H1 (cell line): ENCODE measurements at regions not wholly inside any gene's neighbourhood (a gene's known extent, or its start where the extent isn't known, plus 50 kb on each side); places are given as distances from the start of the nearest gene placed in this dataset.

Experiments
- BCL11A ChIP-seq, 2 experiments: IDR thresholded peaks; one replicate each; pipeline ENCODE4 v1.6.1; 2011; ENCODE audit warnings: low read depth in 2 of 2, low read length in 2 of 2, mild to moderate bottlenecking in 2 of 2
- CHD7 ChIP-seq: fragments of 300-600 bp; sonication (generic); IDR thresholded peaks from 2 replicates; pipeline ENCODE4 v1.7.1; 2012; ENCODE audit warnings: low read length, moderate library complexity, mild to moderate bottlenecking, inconsistent platforms; ENCODE audit not compliant: insufficient replicate concordance
- CREB1 ChIP-seq: IDR thresholded peaks from 2 replicates; pipeline ENCODE4 v1.6.1; 2012; ENCODE audit warnings: inconsistent platforms
- CTCF ChIP-seq, 3 experiments: IDR thresholded peaks; 1 replicate in 2 of 3; 2 replicates in 1 of 3; pipeline versions ENCODE4 v1.5.1 to v1.6.1; 2011; ENCODE audit warnings: low read length in 3 of 3, mild to moderate bottlenecking in 3 of 3, inconsistent platforms in 2 of 3, low read depth in 1 of 3, moderate library complexity in 1 of 3; ENCODE audit not compliant: insufficient read depth in 1 of 3; ENCODE audit errors: control extremely low read depth in 1 of 3

- no peak for TF ChIP-seq CHD7
- TF ChIP-seq CREB1, result no peak
- TF ChIP-seq CTCF (IDR thresholded peaks at IDR 0.05; ENCODE audit: control extremely low read depth in 1 of 3, insufficient read depth in 1 of 3, low read depth in 1 of 3, low read length in 3 of 3), result no peak
- no peak for TF ChIP-seq BCL11A (IDR thresholded peaks at IDR 0.05; ENCODE audit: low read depth in 2 of 2, low read length in 2 of 2)
Observed at GRCh38 chr7:152590481-152590880, 85.5 kb downstream of the XRCC2 start (continued).
